NCI-H146 treated with DMSO at 0.1 percent for 48 hours (cell line): ENCODE measurements at regions not wholly inside any gene's neighbourhood (a gene's known extent, or its start where the extent isn't known, plus 50 kb on each side); places are given as distances from the start of the nearest gene placed in this dataset.

Source experiments
- DNase-seq: peaks from one replicate; lab custom pipeline; 2025; ENCODE audit not compliant: unreplicated experiment; lab: John Stamatoyannopoulos, UW

GRCh38 chr7:84502239-84502638 is 307.6 kb upstream of the SEMA3A start:
- DNase-seq = no peak

GRCh38 chr7:84497873-84498272 is 303.3 kb upstream of the SEMA3A start:
- DNase-seq = no peak

- no peak for DNase-seq
Measured at GRCh38 chr7:84495128-84495527, 300.5 kb upstream of the SEMA3A start.

GRCh38 chr7:84492098-84493034 is 297.8 kb upstream of the SEMA3A start:
- DNase-seq = no peak

- DNase-seq = no peak
Measured at GRCh38 chr7:84490661-84491060, 296.1 kb upstream of the SEMA3A start.

GRCh38 chr7:84484502-84485079 is 290.0 kb upstream of the SEMA3A start:
- no peak for DNase-seq

- no peak for DNase-seq
Measured at GRCh38 chr7:84482476-84482875, 287.9 kb upstream of the SEMA3A start.

GRCh38 chr7:84479059-84479458 is 284.5 kb upstream of the SEMA3A start:
- no peak for DNase-seq

GRCh38 chr7:84477786-84478478 is 283.3 kb upstream of the SEMA3A start:
- DNase-seq = no peak

GRCh38 chr7:84474436-84474835 is 279.8 kb upstream of the SEMA3A start:
- no peak for DNase-seq

GRCh38 chr7:84471576-84471975 is 277.0 kb upstream of the SEMA3A start:
- no peak for DNase-seq

- DNase-seq = no peak
Measured at GRCh38 chr7:84469034-84469433, 274.4 kb upstream of the SEMA3A start.

GRCh38 chr7:84462259-84462658 is 267.7 kb upstream of the SEMA3A start:
- DNase-seq = no peak

GRCh38 chr7:84461093-84461492 is 266.5 kb upstream of the SEMA3A start:
- no peak for DNase-seq

- no peak for DNase-seq
Measured at GRCh38 chr7:84455788-84456187, 261.2 kb upstream of the SEMA3A start.

GRCh38 chr7:84454174-84454959 is 259.8 kb upstream of the SEMA3A start:
- no peak for DNase-seq

GRCh38 chr7:84452618-84453017 is 258.0 kb upstream of the SEMA3A start:
- DNase-seq = no peak

- no peak for DNase-seq
Measured at GRCh38 chr7:84450772-84451171, 256.2 kb upstream of the SEMA3A start.

- DNase-seq = no peak
Measured at GRCh38 chr7:84447636-84448293, 253.2 kb upstream of the SEMA3A start.

GRCh38 chr7:84446991-84447480 is 252.4 kb upstream of the SEMA3A start:
- DNase-seq = no peak
